ENCODE measurements at regions not wholly inside any gene's neighbourhood (a gene's known extent, or its start where the extent isn't known, plus 50 kb on each side); places are given as distances from the start of the nearest gene placed in this dataset.
"Not testable (repeated sequence)": the region's sequence is repeated elsewhere in the genome, so short reads cannot be mapped to it uniquely, and the experiment has no call there.

- intact Hi-C loops (cut with DNase I) = no loop called here
- no peak for TF ChIP-seq CTCF (IDR thresholded peaks at IDR 0.05)
- H3K36me3 ChIP-seq = no peaks in the 10 kb centered on the region
- no peaks in the 10 kb centered on the region for H3K4me1 ChIP-seq
- H3K27ac ChIP-seq = no peak overlapping the region
- no peak for DNase-seq
- H3K27me3 ChIP-seq = no peaks in the 10 kb centered on the region
- H3K4me3 ChIP-seq = no peak overlapping the region
- ATAC-seq = no peak
- H3K9me3 ChIP-seq = no peaks in the 10 kb centered on the region
Observed at GRCh38 chr10:78442836-78443550, 409.3 kb downstream of the RPS24 start.

GRCh38 chr10:78443900-78444571 is 410.4 kb downstream of the RPS24 start:
- no peaks in the 10 kb centered on the region for H3K27me3 ChIP-seq
- intact Hi-C loops (cut with DNase I) = no loop called here
- no peak for TF ChIP-seq CTCF (IDR thresholded peaks at IDR 0.05)
- ATAC-seq (no peak), DNase-seq (no peak)
- no peak overlapping the region for H3K4me3 ChIP-seq
- H3K4me1 ChIP-seq = no peaks in the 10 kb centered on the region
- no peak overlapping the region for H3K27ac ChIP-seq
- H3K36me3 ChIP-seq = no peaks in the 10 kb centered on the region
- no peaks in the 10 kb centered on the region for H3K9me3 ChIP-seq

GRCh38 chr10:78444741-78445140 is 411.1 kb downstream of the RPS24 start:
- H3K4me1 ChIP-seq; H3K27me3 ChIP-seq; intact Hi-C loops (cut with DNase I); H3K9me3 ChIP-seq; ATAC-seq; H3K36me3 ChIP-seq; DNase-seq; H3K27ac ChIP-seq; H3K4me3 ChIP-seq: not testable (repeated sequence)

- no peak for ATAC-seq
- intact Hi-C loops (cut with DNase I) = no loop called here
- H3K9me3 ChIP-seq = no peaks in the 10 kb centered on the region
- DNase-seq = no peak
- no peak overlapping the region for H3K4me3 ChIP-seq
- no peaks in the 10 kb centered on the region for H3K4me1 ChIP-seq
- H3K27me3 ChIP-seq = no peaks in the 10 kb centered on the region
- no peak overlapping the region for H3K27ac ChIP-seq
- TF ChIP-seq CTCF (IDR thresholded peaks at IDR 0.05) = no peak
- no peaks in the 10 kb centered on the region for H3K36me3 ChIP-seq
Observed at GRCh38 chr10:78445308-78445707, 411.6 kb downstream of the RPS24 start.

- H3K27me3 ChIP-seq = no peaks in the 10 kb centered on the region
- no peaks in the 10 kb centered on the region for H3K9me3 ChIP-seq
- intact Hi-C loops (cut with DNase I) = no loop called here
- no peak overlapping the region for H3K27ac ChIP-seq
- no peaks in the 10 kb centered on the region for H3K4me1 ChIP-seq
- DNase-seq = no peak
- H3K36me3 ChIP-seq = no peaks in the 10 kb centered on the region
- no peak for ATAC-seq
- H3K4me3 ChIP-seq = no peak overlapping the region
- TF ChIP-seq CTCF (IDR thresholded peaks at IDR 0.05) = no peak
Observed at GRCh38 chr10:78448470-78448869, 414.8 kb downstream of the RPS24 start.

Measured in left lung (tissue), 4 donors.